Neural progenitor cell (in vitro differentiated cells): ENCODE measurements at regions not wholly inside any gene's neighbourhood (a gene's known extent, or its start where the extent isn't known, plus 50 kb on each side); places are given as distances from the start of the nearest gene placed in this dataset.

Experiments used
- DNase-seq: peaks from one replicate; pipeline ENCODE4 v3.0.0-alpha.2; 2016; ENCODE audit warnings: low spot score
- H2AFZ ChIP-seq: fragments of 200-600 bp; sonication (generic); replicated peaks from 2 replicates; pipeline ENCODE4 v1.6.1; 2016; ENCODE audit warnings: antibody characterized with exemption
- H3F3A ChIP-seq: fragments of 200-600 bp; sonication (generic); 2 replicates; pipeline ENCODE4 v1.6.1; 2016; ENCODE audit warnings: antibody characterized with exemption, low read depth
- H3K27ac ChIP-seq: fragments of 200-600 bp; sonication (generic); 2 replicates; pipeline ENCODE4 v1.5.1; 2016; ENCODE audit warnings: mild to moderate bottlenecking
- H3K27me3 ChIP-seq: fragments of 200-600 bp; sonication (generic); 2 replicates; pipeline ENCODE4 v1.6.1; 2016; ENCODE audit warnings: mild to moderate bottlenecking, moderate library complexity
- H3K36me3 ChIP-seq: fragments of 200-600 bp; sonication (generic); 2 replicates; pipeline ENCODE4 v1.5.1; 2016
- H3K4me1 ChIP-seq: fragments of 200-600 bp; sonication (generic); 2 replicates; pipeline ENCODE4 v1.6.1; 2016; ENCODE audit warnings: mixed run types
- H3K4me2 ChIP-seq: fragments of 200-600 bp; sonication (generic); 2 replicates; pipeline ENCODE4 v1.6.1; 2016
- H3K4me3 ChIP-seq: fragments of 200-600 bp; sonication (generic); 2 replicates; pipeline ENCODE4 v1.5.1; 2016
- H3K79me2 ChIP-seq: fragments of 200-600 bp; sonication (generic); 2 replicates; pipeline ENCODE4 v1.6.1; 2016; ENCODE audit warnings: low read depth
- H3K9ac ChIP-seq: fragments of 200-600 bp; sonication (generic); 2 replicates; pipeline ENCODE4 v1.6.1; 2016
- H3K9me3 ChIP-seq: fragments of 200-600 bp; sonication (generic); 2 replicates; pipeline ENCODE4 v1.5.1; 2016; ENCODE audit warnings: low read depth
- H4K20me1 ChIP-seq: fragments of 200-600 bp; sonication (generic); 2 replicates; pipeline ENCODE4 v1.6.1; 2016; ENCODE audit warnings: low read depth
- H3K27ac Mint-ChIP-seq: 3 replicates; pipeline ENCODE4 v1.8.0; 2021; ENCODE audit warnings: mixed read lengths
- H3K27me3 Mint-ChIP-seq: 2 replicates; pipeline ENCODE4 v1.8.0; 2022; ENCODE audit warnings: low read depth, mild to moderate bottlenecking, inconsistent platforms, moderate library complexity, mixed read lengths; ENCODE audit not compliant: insufficient read depth
- H3K36me3 Mint-ChIP-seq: 3 replicates; pipeline ENCODE4 v1.8.0; 2021; ENCODE audit warnings: mixed read lengths
- H3K4me1 Mint-ChIP-seq: 3 replicates; pipeline ENCODE4 v1.8.0; 2021; ENCODE audit warnings: mixed read lengths
- H3K4me3 Mint-ChIP-seq: 3 replicates; pipeline ENCODE4 v1.8.0; 2021; ENCODE audit warnings: mild to moderate bottlenecking, moderate library complexity, mixed read lengths
- H3K9me3 Mint-ChIP-seq: 3 replicates; pipeline ENCODE4 v1.8.0; 2020; ENCODE audit warnings: mixed read lengths
- EZH2 ChIP-seq: fragments of 200-600 bp; sonication (generic); IDR thresholded peaks from 2 replicates; pipeline ENCODE4 v1.6.1; 2017; ENCODE audit warnings: antibody characterized with exemption, mild to moderate bottlenecking, moderate library complexity
- EZH2phosphoT487 ChIP-seq: fragments of 200-600 bp; sonication (generic); IDR thresholded peaks from 2 replicates; pipeline ENCODE4 v1.6.1; 2017; ENCODE audit warnings: antibody characterized with exemption
- TF ChIP-seq, protein P1 (sequence below): fragments of 200-600 bp; sonication (generic); IDR thresholded peaks from 2 replicates; pipeline ENCODE4 v1.5.1; 2017; ENCODE audit warnings: antibody characterized with exemption, mild to moderate bottlenecking

DNA sequence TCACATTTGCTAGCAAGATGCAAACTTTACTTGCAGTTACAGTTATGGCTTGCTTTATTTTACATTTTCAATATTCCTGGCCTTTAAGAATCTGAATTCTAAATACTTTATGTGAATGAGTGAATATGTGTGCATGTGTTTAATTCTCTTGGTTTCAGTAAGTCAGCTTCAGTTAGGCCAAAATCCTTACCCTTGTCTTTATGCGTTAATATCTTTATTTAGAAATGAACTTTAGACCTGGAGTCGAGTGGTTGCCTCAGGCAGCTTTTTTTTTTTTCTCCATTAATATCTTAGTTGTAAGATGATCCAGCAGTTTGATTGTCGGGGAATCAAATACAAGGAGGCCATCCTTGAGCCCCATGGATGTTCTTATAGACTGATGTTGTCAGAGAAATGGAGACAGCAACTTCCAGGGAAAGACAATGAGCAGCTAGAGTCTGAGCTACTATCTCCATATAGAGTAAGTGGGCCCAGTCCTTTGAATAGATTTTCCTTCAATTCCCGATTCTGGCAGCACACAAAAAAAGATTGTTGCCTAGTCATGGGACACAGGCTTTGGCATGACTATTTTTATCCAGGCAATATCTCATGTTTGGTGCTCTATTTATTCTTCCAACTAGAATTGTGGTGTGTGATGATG is 398.0 kb downstream of the DHX35 start:
- H3K4me3 Mint-ChIP-seq, result no peak overlapping the region
- H3K4me2 ChIP-seq, result no peak overlapping the region
- H3F3A ChIP-seq, result no peaks in the 10 kb centered on the region
- no peak overlapping the region for H3K27ac Mint-ChIP-seq
- H4K20me1 ChIP-seq, result no peaks in the 10 kb centered on the region
- no peaks in the 10 kb centered on the region for H3K9me3 ChIP-seq
- H3K79me2 ChIP-seq, result no peaks in the 10 kb centered on the region
- no peak overlapping the region for H3K4me3 ChIP-seq
- TF ChIP-seq, protein P1, sequence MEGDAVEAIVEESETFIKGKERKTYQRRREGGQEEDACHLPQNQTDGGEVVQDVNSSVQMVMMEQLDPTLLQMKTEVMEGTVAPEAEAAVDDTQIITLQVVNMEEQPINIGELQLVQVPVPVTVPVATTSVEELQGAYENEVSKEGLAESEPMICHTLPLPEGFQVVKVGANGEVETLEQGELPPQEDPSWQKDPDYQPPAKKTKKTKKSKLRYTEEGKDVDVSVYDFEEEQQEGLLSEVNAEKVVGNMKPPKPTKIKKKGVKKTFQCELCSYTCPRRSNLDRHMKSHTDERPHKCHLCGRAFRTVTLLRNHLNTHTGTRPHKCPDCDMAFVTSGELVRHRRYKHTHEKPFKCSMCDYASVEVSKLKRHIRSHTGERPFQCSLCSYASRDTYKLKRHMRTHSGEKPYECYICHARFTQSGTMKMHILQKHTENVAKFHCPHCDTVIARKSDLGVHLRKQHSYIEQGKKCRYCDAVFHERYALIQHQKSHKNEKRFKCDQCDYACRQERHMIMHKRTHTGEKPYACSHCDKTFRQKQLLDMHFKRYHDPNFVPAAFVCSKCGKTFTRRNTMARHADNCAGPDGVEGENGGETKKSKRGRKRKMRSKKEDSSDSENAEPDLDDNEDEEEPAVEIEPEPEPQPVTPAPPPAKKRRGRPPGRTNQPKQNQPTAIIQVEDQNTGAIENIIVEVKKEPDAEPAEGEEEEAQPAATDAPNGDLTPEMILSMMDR, result no peak
- no peak for TF ChIP-seq EZH2phosphoT487
- no peaks in the 10 kb centered on the region for H3K36me3 Mint-ChIP-seq
- no peaks in the 10 kb centered on the region for H3K27me3 Mint-ChIP-seq
- no peak overlapping the region for H2AFZ ChIP-seq
- no peaks in the 10 kb centered on the region for H3K4me1 Mint-ChIP-seq
- H3K27ac ChIP-seq, result no peak overlapping the region
- no peaks in the 10 kb centered on the region for H3K27me3 ChIP-seq
- H3K9me3 Mint-ChIP-seq, result no peaks in the 10 kb centered on the region
- no peaks in the 10 kb centered on the region for H3K36me3 ChIP-seq
- no peak overlapping the region for H3K9ac ChIP-seq
- no peaks in the 10 kb centered on the region for H3K4me1 ChIP-seq
- no peak for DNase-seq

DNA sequence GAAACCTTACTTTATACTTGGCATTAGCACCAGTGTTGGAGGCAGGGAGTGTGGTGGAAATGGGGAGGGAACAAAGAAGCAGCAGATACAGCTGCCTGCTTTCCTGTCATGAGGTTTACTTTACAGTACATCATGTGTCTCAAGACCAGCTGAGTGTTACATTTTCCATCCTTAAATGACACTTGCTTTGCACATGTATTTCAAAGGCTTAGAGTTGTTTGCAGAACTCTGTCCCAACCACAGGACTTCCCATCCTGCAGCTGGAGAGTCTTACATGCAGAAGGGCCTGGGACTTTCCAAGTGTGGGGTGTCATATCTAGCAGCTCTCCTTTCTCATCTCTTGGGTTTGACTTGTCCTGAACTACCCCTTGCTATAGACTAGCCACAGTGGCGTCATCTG is 395.9 kb downstream of the DHX35 start:
- H3K36me3 ChIP-seq, result no peaks in the 10 kb centered on the region
- no peak overlapping the region for H3K4me3 ChIP-seq
- TF ChIP-seq, protein P1, result no peak
- TF ChIP-seq EZH2 (no peak), EZH2phosphoT487 (no peak)
- H3K9ac ChIP-seq, result no peak overlapping the region
- no peaks in the 10 kb centered on the region for H3F3A ChIP-seq
- no peak overlapping the region for H3K4me2 ChIP-seq
- H3K79me2 ChIP-seq, result no peaks in the 10 kb centered on the region
- DNase-seq, result no peak
- no peaks in the 10 kb centered on the region for H3K36me3 Mint-ChIP-seq
- H3K4me1 Mint-ChIP-seq, result no peaks in the 10 kb centered on the region
- H3K27me3 Mint-ChIP-seq, result peaks cover 2% of the 10 kb centered on the region
- H3K4me1 ChIP-seq, result no peaks in the 10 kb centered on the region
- no peak overlapping the region for H2AFZ ChIP-seq
- no peaks in the 10 kb centered on the region for H3K9me3 ChIP-seq
- H3K9me3 Mint-ChIP-seq, result no peaks in the 10 kb centered on the region
- H3K27ac Mint-ChIP-seq, result no peak overlapping the region
- H3K4me3 Mint-ChIP-seq, result no peak overlapping the region
- no peak overlapping the region for H3K27ac ChIP-seq
- H3K27me3 ChIP-seq, result no peaks in the 10 kb centered on the region
- no peaks in the 10 kb centered on the region for H4K20me1 ChIP-seq

DNA sequence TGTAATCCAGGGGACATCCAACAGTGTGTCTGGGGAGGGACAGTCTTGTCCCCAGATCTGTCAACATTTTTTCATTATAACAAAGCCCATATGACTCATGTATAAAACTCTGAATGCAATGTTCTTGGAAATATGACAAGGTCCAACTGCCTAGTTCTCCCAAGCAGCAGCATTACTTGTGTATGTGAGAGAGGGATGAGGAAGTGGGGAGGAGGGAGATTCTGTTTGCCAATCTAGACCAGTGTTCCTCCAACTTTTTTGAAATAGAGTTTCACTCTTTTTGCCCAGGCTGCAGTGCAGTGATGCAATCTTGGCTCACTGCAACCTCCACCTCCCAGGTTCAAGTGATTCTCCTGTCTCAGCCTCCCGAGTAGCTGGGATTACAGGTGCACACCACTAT is 394.8 kb downstream of the DHX35 start:
- Histone ChIP-seq H3K79me2 (no peaks in the 10 kb centered on the region), H3K27ac (no peak overlapping the region), H3K4me3 (no peak overlapping the region), H3K36me3 (no peaks in the 10 kb centered on the region), H2AFZ (no peak overlapping the region), H3K27me3 (no peaks in the 10 kb centered on the region), H3K4me1 (no peaks in the 10 kb centered on the region), H3K4me2 (no peak overlapping the region), H4K20me1 (no peaks in the 10 kb centered on the region), H3K9ac (no peak overlapping the region), H3K9me3 (no peaks in the 10 kb centered on the region), H3F3A (no peaks in the 10 kb centered on the region)
- no peaks in the 10 kb centered on the region for H3K36me3 Mint-ChIP-seq
- H3K4me1 Mint-ChIP-seq, result no peaks in the 10 kb centered on the region
- no peak overlapping the region for H3K27ac Mint-ChIP-seq
- no peak for DNase-seq
- H3K9me3 Mint-ChIP-seq, result no peaks in the 10 kb centered on the region
- H3K27me3 Mint-ChIP-seq, result peaks cover 3% of the 10 kb centered on the region
- TF ChIP-seq, protein P1, result no peak
- no peak for TF ChIP-seq EZH2phosphoT487
- TF ChIP-seq EZH2, result no peak
- H3K4me3 Mint-ChIP-seq, result no peak overlapping the region
